Islet precursor cell (in vitro differentiated cells): ENCODE measurements at regions not wholly inside any gene's neighbourhood (a gene's known extent, or its start where the extent isn't known, plus 50 kb on each side); places are given as distances from the start of the nearest gene placed in this dataset.

Source experiments
- DNase-seq: peaks from one replicate; pipeline ENCODE4 v3.0.0-alpha.2; 2018

GRCh38 chr6:105482921-105483320, 80.0 kb upstream of the PREP start:
- DNase-seq: no peak

GRCh38 chr6:105482227-105482844, 79.5 kb upstream of the PREP start:
- DNase-seq: no peak

- no peak for DNase-seq
These were observed 74.1 kb upstream of the PREP start for GRCh38 chr6:105476978-105477377.

- DNase-seq: no peak
These were observed 71.4 kb upstream of the PREP start for GRCh38 chr6:105474234-105474633.

- DNase-seq: no peak
These were observed 67.1 kb upstream of the PREP start for GRCh38 chr6:105469946-105470345.

GRCh38 chr6:105468850-105469249, 66.0 kb upstream of the PREP start:
- DNase-seq: no peak

GRCh38 chr6:105460860-105461259, 58.0 kb upstream of the PREP start:
- DNase-seq: no peak

- no peak for DNase-seq
These were observed 57.0 kb upstream of the PREP start for GRCh38 chr6:105459864-105460263.

- no peak for DNase-seq
These were observed 56.2 kb upstream of the PREP start for GRCh38 chr6:105459049-105459448.

GRCh38 chr6:105458551-105458950, 55.7 kb upstream of the PREP start:
- no peak for DNase-seq

GRCh38 chr6:105458084-105458483, 55.2 kb upstream of the PREP start:
- DNase-seq: no peak

GRCh38 chr6:105453968-105454367, 51.1 kb upstream of the PREP start:
- DNase-seq: no peak

GRCh38 chr6:105452924-105453756, 50.3 kb upstream of the PREP start:
- DNase-seq: no peak
